ENCODE measurements at regions not wholly inside any gene's neighbourhood (a gene's known extent, or its start where the extent isn't known, plus 50 kb on each side); places are given as distances from the start of the nearest gene placed in this dataset.
"Not testable (repeated sequence)": the region's sequence is repeated elsewhere in the genome, so short reads cannot be mapped to it uniquely, and the experiment has no call there.

DNA sequence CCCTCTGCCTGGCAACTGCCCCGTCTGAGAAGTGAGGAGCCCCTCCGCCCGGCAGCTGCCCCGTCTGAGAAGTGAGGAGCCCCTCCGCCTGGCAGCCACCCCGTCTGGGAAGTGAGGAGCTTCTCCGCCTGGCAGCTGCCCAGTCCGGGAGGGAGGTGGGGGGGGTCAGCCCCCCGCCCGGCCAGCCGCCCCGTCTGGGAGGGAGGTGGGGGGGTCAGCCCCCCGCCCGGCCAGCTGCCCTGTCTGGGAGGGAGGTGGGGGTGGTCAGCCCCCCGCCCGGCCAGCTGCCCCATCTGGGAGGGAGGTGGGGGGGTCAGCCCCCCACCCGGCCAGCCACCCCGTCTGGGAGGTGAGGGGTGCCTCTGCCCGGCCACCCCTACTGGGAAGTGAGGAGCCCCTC is 167.8 kb upstream of the FGF16 start:
- TF ChIP-seq MXI1 (IDR thresholded peaks at IDR 0.05; ENCODE audit: borderline replicate concordance, low read depth, low read length); EP300 (IDR thresholded peaks at IDR 0.05; ENCODE audit: low read depth in 2 of 2, low read length in 2 of 2); EP300 (CRISPR knock-in tag; IDR thresholded peaks at IDR 0.05; ENCODE audit: borderline replicate concordance): not testable (repeated sequence)
- TF ChIP-seq, protein P1, sequence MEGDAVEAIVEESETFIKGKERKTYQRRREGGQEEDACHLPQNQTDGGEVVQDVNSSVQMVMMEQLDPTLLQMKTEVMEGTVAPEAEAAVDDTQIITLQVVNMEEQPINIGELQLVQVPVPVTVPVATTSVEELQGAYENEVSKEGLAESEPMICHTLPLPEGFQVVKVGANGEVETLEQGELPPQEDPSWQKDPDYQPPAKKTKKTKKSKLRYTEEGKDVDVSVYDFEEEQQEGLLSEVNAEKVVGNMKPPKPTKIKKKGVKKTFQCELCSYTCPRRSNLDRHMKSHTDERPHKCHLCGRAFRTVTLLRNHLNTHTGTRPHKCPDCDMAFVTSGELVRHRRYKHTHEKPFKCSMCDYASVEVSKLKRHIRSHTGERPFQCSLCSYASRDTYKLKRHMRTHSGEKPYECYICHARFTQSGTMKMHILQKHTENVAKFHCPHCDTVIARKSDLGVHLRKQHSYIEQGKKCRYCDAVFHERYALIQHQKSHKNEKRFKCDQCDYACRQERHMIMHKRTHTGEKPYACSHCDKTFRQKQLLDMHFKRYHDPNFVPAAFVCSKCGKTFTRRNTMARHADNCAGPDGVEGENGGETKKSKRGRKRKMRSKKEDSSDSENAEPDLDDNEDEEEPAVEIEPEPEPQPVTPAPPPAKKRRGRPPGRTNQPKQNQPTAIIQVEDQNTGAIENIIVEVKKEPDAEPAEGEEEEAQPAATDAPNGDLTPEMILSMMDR (CRISPR knock-in tag; IDR thresholded peaks at IDR 0.05): not testable (repeated sequence)
